ENCODE measurements at regions not wholly inside any gene's neighbourhood (a gene's known extent, or its start where the extent isn't known, plus 50 kb on each side); places are given as distances from the start of the nearest gene placed in this dataset.

- no peak overlapping the region for H3K4me3 ChIP-seq (ENCODE audit: control insufficient read depth, low read depth, low read length)
- TF ChIP-seq, protein P1, sequence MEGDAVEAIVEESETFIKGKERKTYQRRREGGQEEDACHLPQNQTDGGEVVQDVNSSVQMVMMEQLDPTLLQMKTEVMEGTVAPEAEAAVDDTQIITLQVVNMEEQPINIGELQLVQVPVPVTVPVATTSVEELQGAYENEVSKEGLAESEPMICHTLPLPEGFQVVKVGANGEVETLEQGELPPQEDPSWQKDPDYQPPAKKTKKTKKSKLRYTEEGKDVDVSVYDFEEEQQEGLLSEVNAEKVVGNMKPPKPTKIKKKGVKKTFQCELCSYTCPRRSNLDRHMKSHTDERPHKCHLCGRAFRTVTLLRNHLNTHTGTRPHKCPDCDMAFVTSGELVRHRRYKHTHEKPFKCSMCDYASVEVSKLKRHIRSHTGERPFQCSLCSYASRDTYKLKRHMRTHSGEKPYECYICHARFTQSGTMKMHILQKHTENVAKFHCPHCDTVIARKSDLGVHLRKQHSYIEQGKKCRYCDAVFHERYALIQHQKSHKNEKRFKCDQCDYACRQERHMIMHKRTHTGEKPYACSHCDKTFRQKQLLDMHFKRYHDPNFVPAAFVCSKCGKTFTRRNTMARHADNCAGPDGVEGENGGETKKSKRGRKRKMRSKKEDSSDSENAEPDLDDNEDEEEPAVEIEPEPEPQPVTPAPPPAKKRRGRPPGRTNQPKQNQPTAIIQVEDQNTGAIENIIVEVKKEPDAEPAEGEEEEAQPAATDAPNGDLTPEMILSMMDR (conservative IDR thresholded peaks at IDR 0.05; ENCODE audit: control insufficient read depth, insufficient read depth, low read depth, low read length) = no peak
- DNase-seq (ENCODE audit: low read depth) = no peak
Measured at GRCh38 chr4:18247189-18247588, 225.6 kb upstream of the LCORL start.

- TF ChIP-seq, protein P1 (conservative IDR thresholded peaks at IDR 0.05; ENCODE audit: control insufficient read depth, insufficient read depth, low read depth, low read length) = no peak
- DNase-seq (ENCODE audit: low read depth) = no peak
- H3K4me3 ChIP-seq (ENCODE audit: control insufficient read depth, low read depth, low read length) = no peak overlapping the region
Measured at GRCh38 chr4:18242919-18243693, 221.6 kb upstream of the LCORL start.

DNA sequence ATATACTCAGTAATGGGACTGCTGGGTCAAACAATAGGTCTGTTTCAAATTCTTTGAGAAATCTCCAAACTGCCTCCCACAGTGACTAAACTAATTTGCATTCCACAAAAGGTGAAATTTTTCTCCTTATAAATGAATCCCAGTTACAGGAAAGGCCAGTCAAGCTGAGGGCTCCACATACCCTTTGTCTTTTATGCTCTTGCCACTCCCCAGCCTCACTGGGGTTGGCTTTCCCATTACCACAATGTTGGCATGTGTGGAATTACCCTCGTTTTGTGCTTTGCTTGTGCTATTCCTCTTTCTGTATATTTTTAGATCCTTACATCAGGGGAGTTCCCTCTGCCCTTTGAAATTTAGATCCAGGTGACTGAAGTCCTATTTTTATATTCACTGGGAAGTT, 220.2 kb upstream of the LCORL start:
- no peak for DNase-seq (ENCODE audit: low read depth)
- TF ChIP-seq, protein P1 (conservative IDR thresholded peaks at IDR 0.05; ENCODE audit: control insufficient read depth, insufficient read depth, low read depth, low read length) = no peak
- H3K4me3 ChIP-seq (ENCODE audit: control insufficient read depth, low read depth, low read length) = no peak overlapping the region

DNA sequence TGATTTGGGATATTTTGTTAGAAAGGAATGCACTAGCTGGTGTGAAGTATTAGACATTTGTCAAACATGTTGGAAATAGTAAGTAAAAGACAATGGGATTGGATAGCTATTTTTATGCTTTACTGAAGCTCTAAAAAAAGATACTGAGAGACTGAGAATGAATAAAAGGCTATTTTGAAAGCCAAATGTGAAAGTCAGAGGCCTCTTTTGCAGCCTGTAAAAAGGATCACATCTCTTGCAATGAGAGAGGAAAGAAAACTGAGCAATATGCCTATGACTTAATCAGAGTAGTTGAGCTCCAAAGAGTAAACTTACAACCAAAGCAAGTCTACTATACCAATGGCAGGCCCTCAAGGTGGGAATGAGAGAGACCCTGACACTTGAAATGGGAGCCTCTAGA, 212.6 kb upstream of the LCORL start:
- TF ChIP-seq, protein P1 (conservative IDR thresholded peaks at IDR 0.05; ENCODE audit: control insufficient read depth, insufficient read depth, low read depth, low read length) = no peak
- DNase-seq (ENCODE audit: low read depth) = no peak
- H3K4me3 ChIP-seq (ENCODE audit: control insufficient read depth, low read depth, low read length) = no peak overlapping the region

DNA sequence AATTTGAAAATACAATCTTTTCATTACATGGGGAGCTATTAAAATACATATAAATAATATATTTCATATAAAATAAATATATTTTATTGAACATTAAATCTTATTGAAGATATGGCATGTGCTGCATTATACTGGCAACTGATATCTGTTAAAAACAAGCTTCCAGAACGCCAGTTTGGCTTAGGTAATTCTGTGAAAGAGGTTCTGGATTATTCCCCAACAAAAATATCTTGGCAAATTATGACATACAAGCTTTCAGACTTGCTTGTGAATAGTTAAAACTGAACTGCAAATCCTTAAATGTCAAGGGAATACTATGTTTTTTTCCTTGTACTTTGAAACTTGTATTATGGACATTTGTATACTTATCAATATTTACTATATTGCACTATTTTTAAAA, 210.2 kb upstream of the LCORL start:
- DNase-seq (ENCODE audit: low read depth) = no peak
- TF ChIP-seq, protein P1 (conservative IDR thresholded peaks at IDR 0.05; ENCODE audit: control insufficient read depth, insufficient read depth, low read depth, low read length) = no peak
- no peak overlapping the region for H3K4me3 ChIP-seq (ENCODE audit: control insufficient read depth, low read depth, low read length)

- H3K4me3 ChIP-seq (ENCODE audit: control insufficient read depth, low read depth, low read length) = no peak overlapping the region
- DNase-seq (ENCODE audit: low read depth) = no peak
- TF ChIP-seq, protein P1 (conservative IDR thresholded peaks at IDR 0.05; ENCODE audit: control insufficient read depth, insufficient read depth, low read depth, low read length) = no peak
Measured at GRCh38 chr4:18227880-18228279, 206.3 kb upstream of the LCORL start.
